Ureter (tissue), 1 donor: ENCODE measurements at regions not wholly inside any gene's neighbourhood (a gene's known extent, or its start where the extent isn't known, plus 50 kb on each side); places are given as distances from the start of the nearest gene placed in this dataset.
A peak's percentile ranks its signal among the peaks of the same experiment; 100 is the strongest.

Experiments
- DNase-seq: peaks from one replicate; pipeline ENCODE4 v3.0.0-alpha.2; 2020; ENCODE audit warnings: low spot score
- donor health status: DM: yes; HTN: yes; CAD: no.

DNA sequence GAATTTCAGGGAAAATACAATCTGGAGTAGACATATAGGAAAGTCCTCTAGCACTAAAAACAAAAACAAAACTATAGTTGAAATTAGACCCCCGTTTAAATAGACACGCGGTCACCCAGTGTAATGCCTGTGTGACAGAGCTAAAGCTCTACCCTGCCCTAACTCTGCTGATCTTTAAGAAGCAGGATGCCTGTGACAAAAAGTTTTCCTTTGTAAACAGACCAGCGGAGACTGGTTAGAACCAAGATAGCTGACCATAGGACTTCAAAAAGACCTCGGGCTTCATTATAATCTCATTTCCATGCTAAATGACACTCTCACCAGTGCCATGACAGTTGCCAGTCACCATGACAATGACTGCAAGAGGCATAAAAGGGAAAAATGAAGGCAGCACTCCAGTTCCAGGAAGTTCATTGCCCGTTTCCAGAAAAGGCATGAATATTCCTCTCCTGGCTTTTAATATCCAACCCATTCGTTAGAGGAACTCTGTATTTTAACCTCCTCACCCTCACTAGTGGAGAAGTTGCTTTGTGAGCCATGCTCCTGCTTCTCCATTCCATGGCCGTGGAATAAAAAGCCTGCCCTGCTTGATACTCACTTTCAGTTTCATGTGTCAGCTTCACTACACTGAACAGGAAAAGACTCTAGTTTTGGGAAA lies 157.2 kb upstream of the COPS8 start:
- peak; percentile 19 for DNase-seq

DNA sequence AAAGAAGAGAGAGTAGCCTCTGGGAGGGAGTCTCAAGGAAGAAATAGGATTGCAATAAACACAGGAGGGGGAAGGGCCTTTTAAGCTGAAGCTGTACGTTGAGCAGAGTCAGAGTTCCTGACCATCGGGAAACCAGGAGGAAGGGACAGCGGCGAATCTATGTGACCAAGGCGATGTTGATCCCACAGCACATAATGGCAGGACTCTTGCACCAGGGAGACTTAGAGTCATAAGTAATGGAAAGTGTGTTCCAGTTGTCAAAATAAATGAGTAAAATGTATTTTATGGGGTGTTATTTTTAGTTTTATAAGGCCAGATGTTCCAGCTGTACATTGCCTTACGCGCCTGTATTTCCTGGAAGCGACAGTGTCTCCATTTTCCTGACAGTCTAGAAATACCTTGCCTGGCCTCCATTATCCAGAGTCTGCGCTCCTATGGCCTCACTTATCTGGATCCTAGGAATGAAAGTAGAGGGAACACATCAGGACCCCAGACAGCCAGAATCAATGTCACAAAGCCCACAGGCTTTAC lies 152.8 kb upstream of the COPS8 start:
- peak; percentile 29 for DNase-seq

DNA sequence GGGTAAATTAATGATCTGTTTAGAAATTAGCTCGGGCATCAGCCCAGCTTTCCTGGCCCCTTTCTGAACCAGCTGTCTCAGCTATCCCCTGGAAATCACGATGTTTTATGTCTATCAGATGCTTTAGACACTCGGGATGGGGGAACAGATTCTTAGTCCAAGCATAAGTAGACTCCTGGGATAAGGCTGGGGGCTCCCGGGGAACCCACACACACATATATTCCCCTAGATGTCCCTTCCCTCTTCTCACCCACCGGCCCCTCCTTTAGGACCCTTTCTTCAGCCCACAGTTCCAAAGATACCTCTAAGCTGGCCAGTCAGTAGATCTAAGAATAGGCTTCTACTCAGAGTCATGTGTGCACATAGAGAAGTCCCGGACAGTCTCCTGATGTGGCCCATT lies 151.5 kb upstream of the COPS8 start:
- DNase-seq, result no peak

DNA sequence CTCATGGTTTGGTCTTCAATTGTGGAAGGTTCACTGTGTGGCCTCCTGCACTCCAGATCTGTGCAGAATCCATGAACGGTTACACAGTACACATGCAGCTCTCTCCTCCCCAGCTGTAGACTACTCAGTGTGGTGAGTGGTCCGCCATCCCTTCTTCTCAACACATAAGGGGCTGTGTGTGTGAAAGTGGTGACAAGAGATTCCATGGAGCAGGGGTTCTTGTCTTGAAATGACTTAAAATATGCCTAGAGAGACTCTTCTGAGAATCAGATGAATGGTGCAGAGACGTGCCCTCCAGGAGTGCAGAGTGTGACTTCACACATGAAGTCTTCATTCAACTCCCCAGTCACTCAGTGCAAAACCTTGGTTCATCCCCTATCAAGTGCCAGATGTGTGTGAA lies 151.0 kb upstream of the COPS8 start:
- DNase-seq, result no peak

DNA sequence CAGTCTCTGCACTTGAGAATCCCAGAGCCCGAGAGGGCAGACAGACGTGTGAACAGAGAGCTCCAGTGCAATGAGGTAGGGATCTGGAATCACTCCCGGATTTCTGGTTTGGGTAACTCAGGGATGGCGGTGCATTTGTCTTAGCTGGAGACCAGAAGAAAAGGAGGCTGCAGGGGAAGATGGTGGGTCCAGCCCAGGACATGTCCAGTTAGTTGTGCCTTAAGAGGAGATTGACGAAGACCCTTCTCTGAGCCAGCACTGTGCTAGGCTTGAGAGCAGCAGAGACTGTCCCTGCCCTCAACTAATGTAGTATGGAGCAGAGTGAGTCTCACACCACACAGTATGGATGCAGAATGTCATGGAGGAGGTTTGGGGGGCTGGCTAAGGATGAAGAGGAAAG lies 150.6 kb upstream of the COPS8 start:
- no peak for DNase-seq

DNA sequence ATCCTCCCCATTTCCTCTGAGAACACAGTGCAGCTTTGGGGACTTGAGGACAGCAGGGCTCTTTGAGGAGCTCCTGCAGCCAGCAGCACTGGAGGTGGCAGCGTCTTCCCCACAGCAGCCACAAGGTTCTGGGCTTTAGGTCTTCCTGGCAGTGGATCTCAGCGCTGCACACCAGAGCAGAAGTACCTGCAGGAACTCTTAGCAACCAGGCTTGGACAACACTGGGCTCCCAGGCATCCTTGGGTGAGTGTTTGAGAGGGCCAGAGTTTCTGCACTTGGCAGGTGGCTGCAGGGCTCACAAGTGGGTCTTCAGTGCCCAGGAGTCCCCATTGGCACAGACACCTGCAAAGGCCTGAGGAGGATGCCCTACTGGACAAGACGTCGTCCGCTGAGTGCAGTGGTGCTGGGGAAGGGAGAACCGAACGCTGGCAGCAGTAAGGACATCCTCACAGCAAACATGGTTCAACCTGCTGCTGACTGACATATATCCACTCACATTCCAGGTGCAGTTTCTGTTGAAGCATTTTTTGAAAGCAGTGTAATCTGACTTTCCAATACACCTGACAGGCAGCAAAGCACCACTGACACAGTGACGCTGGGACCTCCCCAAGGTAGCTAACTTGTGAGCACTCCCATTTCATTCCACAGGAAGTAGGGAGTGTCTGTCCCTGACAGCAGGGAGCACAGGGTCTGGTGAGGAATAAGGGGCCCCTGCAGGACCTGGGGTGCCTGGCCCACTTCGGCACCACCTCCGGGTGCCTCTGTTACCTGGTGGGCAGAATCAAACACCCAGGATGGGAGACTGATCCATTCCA lies 149.9 kb upstream of the COPS8 start:
- peak; percentile 28 for DNase-seq

DNA sequence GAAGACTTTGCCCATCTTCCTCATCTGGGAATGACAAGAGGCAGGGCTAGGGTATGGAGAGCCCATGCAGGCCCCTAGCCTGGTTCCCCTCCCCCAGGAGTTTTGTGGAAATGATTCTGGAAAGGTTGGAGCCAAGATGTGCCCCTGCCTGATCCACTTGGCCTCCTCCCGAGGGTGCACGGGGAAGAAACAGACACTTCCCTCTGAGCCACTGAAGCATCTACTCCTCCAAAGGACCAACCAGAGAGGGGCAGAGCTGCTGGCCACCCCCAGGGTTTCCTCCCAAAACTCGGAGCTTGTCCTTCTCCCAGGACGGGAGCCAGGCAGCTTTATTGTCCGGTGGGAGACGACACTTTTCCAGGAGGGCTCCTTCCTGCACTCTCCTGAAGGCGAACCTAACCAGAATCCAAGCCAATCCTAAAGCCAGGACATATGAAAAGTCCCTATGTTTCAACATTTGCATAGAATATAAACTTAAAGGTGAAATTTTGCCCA lies 149.2 kb upstream of the COPS8 start:
- no peak for DNase-seq

DNA sequence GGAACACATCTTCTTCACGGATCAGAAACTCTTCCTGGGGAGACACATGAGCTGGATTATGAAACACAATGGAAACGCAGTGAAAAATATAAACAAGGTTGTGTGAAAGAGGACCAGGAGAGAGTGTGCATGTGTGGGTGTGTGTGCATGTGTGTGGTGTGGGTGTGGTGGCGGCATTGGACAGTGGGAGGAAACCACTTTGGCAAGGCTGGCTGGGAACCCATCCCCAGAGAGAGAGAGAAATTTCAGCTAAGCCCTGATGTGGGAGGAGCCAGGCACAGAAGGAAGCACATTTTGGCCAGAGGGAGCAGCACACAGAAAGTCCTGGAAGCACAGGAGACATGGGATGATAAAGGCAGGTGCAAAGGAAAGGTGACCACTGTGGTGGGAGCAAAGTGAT lies 147.6 kb upstream of the COPS8 start:
- no peak for DNase-seq

DNA sequence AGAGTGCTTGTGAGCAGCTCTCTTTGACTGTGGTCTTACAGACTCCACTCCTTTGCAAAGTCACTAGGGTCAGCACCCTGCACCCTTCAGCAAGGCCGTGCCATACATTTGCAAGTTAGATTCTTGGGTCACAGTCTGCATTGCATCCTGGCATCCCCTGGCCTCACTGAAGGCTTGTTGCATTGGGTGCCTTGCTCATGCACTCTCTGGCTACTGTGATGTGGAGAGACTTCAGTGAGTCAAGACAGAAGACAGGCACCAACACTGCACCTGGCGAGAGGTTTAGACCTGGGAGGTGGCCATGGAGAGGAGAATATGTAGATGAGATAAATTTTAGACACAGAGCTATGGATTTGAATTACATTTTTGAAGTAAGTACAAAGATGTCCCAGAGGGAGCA lies 146.4 kb upstream of the COPS8 start:
- no peak for DNase-seq

DNA sequence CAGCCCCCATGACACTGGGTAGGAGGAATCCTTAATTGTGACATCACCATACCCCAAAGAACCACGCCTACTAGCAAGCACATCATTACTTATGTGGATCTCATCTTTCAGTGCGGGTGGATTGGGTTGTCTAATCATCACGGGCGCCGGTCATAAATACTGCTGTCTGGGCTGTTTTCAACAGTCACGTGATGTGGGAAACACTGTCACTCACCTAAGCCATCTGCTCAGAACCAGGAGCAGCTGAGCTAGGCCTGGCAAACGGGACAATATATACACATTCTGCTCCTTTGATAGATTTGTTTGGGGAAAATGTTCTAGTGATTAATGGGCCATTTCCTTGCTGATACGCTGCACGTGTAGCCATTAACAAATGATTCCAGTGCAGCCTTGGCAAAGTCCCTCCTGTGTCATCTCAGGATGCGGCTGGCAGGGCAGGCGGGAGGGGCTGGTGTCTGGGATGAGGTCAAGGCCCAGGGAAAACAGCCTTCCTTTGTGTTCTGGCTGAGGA lies 145.9 kb upstream of the COPS8 start:
- DNase-seq, result no peak

DNA sequence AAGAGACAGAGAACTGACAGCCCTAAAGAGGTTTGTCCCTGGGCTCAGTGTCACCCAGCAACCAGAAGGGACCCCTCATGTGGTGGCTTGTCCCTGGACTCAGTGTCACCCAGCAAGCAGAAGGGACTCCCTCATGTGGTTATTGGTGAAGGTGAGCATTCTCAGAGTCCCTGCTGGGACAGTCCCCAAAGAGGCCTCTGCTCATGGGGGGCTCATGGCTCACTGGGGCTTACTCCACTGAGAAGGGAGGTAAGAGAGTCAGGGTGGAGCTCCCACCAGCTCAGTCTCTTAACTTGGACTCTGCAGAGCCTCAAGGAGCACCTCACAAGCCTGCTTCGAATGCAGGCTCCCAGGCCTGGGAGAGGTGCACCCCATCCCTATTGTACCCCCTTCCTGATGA lies 145.2 kb upstream of the COPS8 start:
- DNase-seq, result no peak

DNA sequence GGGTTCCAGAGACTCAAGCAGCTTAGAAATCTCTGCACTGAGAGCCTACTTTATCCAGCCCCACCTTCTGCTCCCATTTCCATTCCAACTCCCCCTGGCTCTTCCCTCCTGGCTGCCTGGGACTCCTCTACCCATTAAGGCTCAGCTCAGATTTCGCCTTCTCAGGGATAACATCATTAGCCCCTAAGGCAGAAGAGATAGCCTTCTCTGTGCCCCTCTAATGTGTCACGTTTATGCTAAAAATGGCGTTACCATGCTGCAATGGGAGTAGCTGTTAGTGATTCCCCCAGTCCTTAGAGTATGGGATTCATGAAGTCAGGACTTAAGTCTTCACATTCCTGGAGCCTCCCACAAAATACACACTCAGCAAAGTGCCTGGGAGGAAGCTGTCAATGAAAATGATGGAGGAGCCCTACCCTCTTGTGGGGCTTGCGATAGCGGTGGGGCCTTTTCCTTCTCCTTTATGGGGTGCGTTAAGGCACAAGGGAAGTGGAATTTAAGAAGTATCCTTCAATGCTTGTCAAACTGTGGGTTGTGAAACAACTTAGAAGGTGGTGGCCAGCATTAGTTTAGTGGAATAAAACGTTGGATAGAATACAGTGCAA lies 144.7 kb upstream of the COPS8 start:
- peak; percentile 13 for DNase-seq

DNA sequence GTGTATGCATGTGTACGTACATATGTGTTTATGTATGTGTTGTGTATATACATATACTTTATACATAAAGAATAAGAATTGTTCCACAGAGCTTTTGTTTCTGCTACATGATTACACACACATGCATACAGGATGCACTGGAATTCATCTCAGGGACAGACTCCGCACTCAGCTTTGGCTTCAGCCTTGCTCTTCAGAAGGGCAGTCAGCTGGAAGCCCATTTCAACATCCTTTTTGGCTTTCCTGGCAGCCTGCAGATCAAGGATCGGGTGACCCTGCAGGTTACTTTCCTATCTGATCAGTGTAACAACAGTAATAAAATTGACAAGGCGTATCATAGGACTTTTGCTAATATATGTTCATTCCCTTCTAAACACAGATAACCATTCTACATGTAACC lies 144.1 kb upstream of the COPS8 start:
- peak; percentile 27 for DNase-seq

DNA sequence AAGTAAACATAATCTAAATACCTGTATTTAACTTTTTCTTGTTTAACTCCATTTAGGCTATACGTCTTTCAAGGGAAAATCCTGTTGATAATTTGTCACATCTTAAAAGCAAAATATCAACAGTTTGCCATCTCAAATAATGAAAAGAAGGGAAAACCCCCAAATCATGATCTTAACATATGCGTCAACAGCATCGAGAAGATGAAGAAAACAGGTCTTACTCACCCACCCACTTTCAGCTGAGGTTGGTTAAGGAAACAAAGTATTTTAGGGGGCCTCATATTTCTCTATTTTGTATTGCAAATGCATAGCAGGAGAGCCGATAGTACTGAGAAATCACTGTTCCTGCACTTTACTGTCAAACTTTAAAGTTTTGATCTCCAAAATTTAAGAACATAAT lies 143.1 kb upstream of the COPS8 start:
- no peak for DNase-seq

DNA sequence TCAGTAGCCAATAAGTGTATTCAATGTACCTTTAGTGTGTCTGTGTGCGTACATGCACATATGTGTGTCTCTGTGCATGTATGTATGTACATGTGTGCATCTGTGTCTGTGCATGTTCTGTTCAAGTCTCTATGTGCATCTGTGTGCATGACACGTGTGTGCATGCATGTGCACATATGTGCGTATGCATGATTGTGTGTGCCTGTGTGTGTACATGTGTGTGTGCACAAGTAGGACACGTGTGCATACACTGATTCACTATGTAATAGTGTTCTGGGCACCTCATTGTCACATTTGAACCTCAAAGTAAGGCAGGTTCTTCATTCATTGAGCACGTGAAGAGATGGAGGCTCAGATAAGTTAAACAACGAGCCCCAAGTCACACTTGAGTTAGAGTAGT lies 142.6 kb upstream of the COPS8 start:
- DNase-seq, result no peak

DNA sequence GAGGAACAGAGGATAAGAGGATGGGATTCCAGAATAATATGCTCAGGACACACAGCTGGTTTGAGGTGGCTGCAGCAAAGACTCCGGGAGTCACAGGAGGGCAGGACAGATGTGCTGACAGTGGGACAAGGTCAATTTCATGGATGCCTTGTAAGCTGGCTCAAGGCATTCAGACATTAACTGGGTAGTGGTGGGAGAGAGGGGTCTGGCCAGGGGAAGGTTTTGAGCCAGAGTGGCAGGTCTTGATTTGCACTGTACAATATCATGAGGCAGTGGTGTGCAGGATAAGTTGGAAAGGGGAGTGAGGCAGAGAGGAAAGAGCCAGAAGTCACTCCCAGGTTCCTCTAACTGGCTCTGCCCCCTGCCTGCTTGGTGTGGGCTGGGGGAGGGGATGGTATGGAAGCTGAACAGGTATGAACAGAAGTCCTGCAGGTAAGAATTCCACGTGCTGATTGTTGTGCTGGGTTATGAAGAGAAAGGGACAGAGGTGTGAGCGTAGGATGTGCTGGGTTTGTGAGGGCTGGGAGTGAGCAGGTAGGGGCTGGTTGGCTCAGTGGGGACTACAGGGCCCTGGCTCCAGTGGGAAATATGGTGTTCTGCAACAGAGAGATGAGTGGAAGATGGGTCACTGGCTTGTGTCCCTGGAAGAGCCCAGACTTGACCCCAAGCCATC lies 141.7 kb upstream of the COPS8 start:
- peak; percentile 27 for DNase-seq

DNA sequence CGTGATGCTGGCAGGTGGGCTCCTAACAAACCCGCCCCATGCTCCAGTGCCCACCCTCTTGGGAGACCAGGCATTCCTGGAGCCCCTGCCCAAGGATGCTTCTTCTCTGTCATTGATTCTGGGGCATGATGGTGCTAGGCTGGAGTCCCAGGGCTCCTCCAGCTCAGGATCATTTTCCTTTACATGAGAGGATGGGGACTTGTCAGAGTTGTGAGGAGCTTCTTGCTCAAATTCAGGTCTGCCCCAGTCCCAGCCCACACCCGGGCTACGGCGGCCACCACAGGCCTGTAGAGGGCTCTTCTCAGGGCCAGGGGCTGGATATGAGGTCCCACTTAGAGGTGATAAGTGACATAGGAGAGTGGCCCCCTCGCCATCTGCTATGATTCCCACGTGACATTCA lies 141.1 kb upstream of the COPS8 start:
- peak; percentile 29 for DNase-seq

DNA sequence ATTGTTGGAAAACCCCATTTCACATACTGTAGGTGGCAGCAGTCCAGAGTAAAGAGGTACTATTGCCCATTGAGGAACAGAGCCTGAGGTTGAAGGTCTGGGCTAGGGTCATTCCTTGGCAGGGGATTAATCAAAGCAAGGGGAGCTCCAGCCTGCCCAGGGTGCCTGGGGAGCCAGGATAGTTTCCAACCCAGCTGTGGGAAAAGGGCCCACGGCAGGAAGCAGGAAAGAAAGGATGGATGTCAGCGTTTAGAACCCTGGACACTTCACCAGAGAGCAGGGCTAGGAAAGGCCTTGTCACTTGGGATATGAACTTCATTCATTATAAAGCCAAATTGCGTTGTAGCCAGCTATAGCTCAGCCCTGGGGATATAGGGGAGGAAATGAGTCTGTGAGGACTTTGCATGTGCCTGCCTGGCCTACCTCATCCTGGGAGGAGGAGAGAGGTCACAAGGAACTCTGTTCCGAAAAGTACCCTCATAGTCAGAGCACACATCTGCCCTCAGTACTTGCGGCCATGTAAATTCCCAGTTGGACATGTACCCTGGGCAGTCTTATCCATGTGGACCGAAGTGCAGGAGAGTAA lies 140.2 kb upstream of the COPS8 start:
- no peak for DNase-seq

DNA sequence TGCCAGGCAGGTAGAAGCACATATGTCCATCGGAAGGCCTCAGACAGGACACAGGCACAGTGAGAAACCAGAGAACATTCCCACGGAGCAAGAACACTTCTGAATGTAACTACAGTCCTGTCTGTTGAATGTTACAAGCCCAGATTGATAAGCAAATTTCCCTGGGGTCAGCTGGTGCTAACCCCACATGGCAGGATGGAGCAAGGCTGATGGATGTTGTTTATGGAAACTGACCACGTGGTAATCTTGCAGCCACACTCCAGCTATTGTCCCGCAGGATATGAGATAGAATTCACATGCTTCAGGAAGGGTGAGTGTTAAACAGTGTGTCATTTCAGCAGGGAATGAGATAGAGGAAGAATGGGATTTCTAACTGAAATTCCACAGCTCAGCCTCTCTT lies 138.8 kb upstream of the COPS8 start:
- no peak for DNase-seq

DNA sequence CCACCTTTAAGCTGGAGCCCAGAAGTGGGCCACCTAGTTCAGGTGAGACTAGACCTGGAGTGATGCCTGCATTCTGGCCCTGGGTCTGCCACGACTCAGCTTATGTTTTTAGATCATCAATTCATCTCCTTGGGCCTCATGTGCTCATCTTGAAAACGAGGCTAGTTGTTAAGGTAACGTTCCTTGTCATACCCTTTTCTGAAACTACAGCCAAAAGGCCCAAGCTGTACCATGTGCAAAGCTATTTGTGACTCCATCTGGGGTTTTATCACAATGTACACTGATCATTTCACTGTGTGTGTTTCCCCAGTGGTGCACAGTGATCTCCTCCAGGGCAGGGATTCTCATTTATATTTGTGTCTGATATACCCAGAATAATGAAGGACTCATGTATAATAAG lies 138.4 kb upstream of the COPS8 start:
- DNase-seq, result peak; percentile 13

DNA sequence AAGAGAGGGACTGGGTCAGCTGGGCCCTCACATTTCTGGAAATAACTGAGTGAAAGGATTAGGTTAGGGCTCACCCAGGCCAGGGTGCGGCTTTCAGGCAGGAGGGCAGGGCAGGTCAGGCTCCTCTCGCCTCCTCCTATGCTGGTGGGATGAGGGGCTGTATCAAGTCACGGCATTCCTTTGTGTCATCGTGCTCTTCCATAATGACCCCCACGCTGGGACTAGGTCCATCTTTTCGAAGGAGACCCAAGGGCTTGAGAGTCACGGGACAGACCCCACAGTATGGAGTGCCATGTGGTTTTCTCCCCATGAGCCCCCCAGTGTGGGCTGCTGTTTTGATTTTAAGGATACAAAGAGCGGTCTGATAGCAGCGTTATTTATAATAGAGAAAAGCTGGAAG lies 137.8 kb upstream of the COPS8 start:
- DNase-seq, result no peak
